NOMO-1 treated with DMSO at 0.1 percent for 48 hours (cell line): ENCODE measurements at regions not wholly inside any gene's neighbourhood (a gene's known extent, or its start where the extent isn't known, plus 50 kb on each side); places are given as distances from the start of the nearest gene placed in this dataset.

Source experiments
- DNase-seq: peaks from one replicate; lab custom pipeline; 2025; ENCODE audit not compliant: unreplicated experiment; lab: John Stamatoyannopoulos, UW

DNA sequence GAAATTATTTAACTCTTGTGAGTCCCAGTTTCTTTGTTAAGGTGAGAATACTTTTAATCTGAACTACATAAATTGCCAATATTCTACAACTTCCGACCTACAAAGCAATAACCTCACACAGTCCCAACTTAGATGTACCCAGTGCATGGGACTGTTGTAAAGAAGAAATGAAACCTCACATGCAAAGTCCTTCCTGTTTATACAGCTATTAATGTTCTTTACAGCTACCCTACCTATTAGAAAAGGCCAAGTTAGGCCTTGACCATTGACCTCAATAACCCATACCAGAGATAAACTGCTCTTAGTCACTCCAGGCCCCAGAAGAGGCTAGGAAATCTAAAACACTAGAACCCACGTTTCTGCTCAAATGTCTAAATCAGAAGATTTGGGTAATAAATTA, 920.1 kb upstream of the TENM3 start:
- no peak for DNase-seq

DNA sequence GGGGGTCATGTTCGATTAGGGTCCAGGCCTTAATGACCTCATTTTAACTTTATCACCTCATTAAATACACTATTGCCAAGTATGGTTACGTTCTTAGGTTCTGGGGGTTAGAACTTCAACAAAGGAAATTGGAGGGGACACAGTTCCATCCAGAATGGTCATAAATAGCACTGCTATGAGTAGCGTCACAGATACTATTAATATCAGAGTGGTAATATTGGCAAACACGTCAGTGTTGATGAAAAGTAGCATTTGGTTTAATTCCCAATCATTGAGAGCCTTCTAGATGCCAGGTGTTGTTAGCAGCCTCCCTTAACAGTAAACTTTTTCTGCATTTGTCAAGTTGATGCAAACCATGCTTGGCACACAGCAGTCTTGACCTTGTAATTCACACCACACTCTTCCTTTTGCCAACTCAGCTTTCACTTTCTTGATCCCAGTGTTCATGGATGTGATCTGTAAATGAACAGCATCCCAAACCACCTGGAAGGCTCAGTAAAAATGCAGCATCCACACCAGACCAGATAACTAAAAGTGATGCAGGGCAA, 912.5 kb upstream of the TENM3 start:
- DNase-seq, result no peak

DNA sequence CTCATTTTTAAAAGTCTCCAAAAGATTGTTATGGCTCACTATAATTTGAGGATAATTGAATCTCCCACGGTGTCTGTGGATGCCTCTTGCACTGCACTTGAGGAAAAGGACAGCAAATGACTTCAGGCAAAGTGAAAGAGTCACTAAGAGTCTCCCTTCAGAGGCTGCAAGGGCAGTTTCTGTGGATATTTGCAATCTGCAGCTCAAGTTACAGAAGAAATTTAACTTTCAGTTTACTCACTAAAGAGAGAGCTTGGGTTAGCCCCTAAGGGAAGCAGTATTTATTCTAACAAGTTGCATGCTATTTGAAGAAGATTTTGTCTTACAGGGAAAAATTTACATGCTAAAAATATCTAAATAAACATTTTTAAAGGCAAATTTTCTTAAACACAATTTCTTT, 912.0 kb upstream of the TENM3 start:
- no peak for DNase-seq

DNA sequence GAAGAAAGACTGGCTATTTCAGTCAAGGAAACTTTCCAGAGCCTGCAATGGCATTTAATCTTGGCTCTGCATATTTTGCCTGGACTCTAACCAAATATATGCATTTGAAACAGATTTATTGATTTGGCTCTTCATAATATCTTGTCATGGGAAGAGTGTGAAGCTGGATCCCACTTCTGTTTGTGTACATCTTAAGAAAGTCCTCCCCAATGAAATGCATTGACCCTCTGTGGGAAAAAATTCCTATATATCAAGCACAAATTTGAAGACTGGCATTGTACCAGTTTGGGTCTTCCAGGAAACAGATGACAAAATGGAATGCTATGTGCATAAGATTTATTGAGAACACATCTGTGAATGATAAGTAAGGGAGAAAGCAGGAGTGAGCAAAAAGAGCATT, 897.3 kb upstream of the TENM3 start:
- no peak for DNase-seq

DNA sequence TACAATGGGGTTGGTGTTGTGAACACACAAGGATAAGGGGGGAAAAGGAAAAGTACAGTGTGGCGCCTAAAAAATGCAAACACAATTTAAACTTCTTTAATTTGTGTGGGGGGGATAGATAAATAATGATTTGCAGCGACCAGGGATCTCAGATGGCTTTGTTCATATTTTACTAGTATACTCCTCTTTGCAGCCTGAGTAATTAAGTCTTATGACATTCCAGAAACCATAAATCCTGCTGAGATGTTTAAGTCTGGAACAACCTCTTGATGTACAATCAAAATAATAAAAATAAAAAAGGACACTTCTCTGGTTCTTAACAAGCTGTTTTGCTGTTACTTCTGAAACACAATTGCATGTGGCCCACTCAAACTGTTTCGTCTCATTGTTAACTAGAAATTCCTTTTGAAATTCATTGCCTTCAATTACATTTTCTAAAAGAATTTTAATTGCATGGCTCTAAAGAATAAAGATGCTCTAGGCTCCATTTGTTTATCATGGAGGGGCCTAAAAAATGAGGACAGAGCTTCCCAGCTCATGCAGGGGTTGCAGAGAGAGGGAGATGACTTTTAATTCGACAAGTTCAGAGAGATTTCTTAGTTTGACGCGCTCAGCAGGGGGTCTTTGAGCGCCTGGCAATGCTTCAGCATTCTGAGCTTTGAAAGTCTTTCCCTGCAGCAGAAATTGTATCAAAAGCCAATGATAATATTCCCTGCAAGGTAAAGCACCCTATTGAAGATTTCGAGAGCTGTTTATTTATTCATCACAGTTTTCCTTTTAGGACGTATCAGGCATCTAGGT, 892.4 kb upstream of the TENM3 start:
- no peak for DNase-seq

DNA sequence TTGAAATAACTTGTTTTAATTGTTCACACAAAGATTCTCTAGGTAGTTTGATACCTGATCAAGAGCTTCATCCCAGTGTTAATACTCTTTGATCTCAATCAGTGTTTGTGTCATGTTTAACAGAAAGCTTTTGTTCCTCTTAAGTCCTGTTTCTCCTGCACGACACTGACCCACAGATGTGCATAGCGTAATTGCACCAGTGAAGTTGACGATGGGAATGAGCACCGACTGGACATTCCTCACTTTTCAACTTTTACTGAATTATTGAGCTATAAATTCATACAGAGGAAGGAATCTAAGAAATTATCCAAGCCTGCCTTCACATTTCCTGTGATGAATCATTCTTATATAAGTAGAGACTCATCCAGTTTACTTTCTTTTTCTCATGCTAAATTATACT, 878.7 kb upstream of the TENM3 start:
- no peak for DNase-seq

DNA sequence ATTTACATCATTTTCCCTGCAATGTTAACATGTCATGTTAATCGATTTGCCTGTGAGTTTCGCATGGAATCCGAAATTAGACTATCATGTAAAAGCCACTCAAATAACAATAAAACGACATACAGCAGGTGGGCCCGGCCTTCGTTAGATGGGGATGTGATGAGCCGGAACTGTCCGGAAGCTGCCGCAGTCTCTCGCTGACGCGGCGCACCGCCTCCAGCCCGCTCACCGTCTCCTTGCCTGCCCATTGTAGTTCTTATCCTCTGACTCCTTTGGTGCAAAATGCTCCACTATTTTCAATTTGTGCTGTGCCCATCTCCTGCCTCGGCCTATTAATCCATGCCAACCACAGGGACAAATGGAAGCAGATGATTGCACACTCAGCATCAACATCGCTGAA, 877.5 kb upstream of the TENM3 start:
- no peak for DNase-seq

DNA sequence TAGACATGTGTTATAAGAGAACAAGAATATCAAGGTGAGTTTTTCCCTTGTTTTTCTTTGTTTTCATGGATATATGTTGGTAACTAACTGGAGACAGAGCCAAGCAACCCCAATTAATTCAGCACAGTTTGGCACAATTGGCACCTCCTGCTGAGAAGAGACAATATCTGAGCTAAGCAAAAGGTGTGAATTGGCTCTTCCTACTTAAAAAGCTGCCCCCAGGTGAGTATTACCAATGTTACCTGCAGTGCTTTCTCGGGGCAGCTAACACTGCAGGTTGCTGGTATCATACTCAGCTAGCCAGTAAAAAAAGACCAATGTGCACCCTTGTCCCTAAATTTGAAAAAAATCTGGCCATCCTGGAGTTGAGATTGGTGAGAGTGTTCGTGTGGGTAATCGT, 871.2 kb upstream of the TENM3 start:
- no peak for DNase-seq

DNA sequence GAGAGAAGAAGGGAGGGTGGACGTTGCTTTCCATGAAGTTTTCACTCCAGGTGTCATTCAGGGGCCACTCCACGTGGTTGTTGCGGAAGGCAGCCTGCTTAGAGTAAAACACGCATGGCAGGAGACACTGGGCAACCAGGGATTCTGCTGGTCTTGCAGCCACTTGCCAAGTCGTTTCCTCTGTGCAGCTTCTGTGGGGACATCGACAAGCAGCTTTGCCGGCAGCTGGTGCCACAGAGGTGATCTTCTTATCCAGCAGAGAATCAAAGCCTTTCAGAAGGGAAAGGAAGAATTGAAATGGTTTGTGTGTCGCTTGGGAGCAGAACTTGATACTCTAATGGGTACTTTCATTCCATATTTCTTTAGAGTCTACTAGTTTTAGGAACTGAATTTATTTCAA, 867.1 kb upstream of the TENM3 start:
- no peak for DNase-seq

DNA sequence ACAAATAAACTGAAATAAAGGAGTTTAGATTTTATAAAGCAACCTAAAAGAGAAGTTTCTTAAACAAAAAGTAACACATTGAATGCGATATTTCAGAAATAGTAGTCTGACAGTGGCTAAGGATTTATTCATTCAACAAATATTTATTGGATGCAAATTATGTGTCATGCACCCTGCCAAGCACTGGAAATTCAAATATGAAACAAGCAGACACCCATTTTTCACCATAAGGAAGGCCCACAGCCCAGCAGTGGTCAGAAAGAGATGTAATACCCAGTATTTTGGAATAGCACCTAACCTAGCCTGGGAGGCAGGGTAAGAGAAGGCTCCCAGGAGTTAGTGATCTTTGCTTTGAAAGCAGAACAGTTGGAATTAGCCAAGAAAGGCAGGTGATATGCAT, 855.1 kb upstream of the TENM3 start:
- no peak for DNase-seq

DNA sequence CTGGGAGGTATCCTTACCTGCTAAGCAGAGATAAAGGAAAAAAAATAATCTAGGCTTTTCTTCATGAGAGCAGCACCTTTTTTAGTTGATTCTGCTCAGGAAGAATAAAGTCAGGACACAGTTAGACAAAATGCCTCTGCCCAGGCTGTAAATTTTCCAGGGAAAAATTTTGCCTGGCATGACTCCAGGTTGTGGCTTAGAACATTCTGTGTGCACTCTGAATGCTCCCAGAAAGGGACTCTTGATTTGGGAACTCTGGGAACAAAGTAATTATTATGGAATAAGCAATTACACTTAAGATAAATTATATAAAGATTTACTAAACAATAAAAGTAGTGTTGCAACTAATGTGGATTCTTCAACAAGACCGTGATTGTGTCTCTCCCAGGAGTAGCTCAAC, 826.2 kb upstream of the TENM3 start:
- no peak for DNase-seq

DNA sequence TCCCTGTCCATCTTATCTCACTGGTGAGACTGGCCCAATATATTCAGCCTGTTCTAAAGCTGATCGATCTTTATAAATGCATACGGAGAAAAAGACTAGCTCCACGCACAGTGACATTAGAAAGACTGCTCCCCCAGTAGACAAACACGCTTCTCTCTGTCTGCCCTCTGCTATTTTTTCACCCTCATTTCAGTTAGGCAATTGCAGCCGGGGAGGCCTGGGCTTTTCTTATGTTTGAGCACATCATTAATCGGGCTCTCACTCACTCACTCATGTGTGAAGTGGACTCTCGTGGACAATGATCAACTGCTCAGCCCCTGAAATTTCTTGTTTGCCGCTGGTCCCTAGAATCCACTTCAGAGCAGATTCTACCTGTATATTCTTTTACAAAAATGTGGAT, 824.7 kb upstream of the TENM3 start:
- DNase-seq, result no peak

DNA sequence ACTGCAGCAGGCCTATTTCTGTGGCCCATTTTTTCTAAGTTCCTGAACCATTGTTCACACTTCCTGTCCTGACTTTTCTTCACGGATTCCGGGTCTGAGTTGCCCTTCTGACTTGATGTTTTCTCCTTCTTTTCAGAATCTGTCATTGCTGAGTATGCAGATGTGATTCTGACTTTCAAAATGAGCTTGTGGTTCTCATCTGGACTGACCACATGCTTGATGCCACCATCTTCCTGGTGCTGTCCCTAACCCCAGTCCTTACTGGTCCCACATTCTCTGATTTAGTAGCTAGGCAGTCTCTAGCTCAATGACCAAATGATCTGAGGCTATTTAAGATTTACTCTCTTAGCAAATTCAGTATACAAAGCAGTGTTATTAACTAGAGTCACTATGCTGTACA, 822.3 kb upstream of the TENM3 start:
- no peak for DNase-seq

DNA sequence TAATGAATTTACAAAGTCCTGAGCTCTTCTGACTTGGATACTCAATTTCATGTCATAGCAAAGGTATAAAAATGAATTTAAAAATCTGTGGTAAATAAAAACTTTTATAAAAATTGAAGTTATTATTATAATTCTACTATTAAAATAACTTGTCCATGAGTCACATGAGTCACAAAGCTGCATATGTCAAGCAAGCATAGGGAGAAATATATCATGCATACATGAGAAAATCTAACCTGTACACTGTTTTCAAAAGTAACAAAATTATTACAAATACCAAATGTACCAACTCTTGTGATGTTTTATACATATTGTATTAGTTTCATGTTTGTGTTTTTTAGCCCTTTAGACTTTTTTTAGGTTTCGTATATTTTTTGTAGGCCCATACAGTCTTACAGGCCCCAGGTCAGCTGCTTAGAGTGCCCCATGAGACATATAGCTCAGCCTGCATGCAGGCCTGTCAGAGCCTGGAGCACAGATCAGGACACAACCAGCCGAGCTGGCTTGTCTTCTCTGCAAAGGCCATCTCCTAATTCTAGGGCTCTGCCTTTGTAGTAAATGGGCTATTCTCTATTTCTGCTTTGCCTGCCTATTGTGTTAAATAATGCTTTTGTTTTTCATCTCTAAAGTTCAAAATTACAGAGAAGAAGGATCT, 818.7 kb upstream of the TENM3 start:
- no peak for DNase-seq

DNA sequence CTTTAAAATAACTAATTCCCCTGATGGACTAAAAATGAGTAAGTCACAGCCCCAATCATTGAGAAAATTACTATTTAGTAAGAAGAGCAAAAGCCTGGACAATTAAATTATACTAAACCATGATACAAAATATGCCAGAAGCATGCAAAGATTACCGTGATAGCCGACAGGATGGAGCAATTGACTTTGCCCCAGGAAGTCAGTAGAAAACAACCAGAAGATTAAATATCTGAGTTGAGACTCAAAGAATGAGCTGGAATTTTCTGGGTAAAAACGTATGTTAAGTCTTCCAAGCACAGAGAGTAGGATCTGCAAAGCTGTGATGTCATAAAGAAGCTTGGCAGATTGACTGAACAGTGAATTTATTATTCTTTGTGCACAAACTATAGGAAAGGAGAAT, 816.1 kb upstream of the TENM3 start:
- DNase-seq, result no peak

DNA sequence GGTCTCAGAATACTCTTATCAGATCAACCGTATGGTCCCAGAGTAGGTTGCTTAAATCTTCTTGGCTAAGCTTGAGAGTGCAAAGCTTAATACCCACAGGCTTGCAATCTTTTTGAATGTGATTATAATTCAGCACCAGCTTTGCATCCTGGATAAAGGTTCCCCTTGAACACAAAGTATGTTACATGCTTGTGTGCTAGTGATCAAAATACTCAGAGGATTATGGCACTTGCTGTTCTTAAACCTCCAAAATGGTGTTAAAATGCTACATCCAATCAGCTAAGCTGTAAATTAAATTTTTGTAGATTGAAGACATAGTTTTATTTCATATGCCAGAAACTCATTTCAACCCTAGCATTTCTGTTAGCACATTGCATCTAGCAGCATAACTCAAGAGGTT, 812.2 kb upstream of the TENM3 start:
- no peak for DNase-seq

DNA sequence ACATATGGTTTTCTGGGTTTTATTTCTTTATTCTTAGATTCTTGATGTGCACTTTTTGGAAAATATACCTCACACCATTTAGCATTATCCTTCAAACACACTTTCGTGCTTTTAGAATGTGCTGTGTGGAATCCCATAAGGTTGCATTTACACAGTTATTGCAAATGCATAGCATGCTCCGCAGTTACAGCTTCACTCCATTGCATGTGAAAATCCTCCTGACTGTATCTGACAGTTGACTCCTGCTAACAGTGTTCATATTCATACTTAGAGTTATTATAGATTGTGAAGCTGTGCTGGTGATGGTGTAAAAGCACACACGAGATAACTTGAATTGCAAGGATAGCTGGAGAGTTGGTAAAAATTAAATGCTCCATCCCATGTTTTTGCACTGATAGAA, 811.5 kb upstream of the TENM3 start:
- DNase-seq, result no peak

DNA sequence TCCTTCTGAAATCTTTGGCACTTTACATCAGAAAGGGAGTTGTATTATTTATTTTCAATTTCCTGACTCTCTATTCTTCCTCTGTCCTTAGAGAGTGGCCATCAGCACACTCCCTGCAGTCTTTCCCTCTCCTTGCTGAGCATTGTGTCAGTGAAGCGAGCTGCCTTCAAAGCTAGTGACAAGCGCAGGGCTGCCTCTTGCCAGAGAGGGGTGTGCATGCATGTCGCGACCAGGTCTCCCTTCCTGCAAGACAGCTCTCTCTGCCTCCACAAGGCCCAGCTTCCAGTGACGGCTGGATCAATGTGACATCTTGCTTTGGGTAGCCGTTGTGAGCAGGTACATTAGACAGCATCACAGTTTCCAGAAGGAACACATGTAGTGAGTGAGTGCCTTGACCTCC, 810.9 kb upstream of the TENM3 start:
- DNase-seq, result no peak

DNA sequence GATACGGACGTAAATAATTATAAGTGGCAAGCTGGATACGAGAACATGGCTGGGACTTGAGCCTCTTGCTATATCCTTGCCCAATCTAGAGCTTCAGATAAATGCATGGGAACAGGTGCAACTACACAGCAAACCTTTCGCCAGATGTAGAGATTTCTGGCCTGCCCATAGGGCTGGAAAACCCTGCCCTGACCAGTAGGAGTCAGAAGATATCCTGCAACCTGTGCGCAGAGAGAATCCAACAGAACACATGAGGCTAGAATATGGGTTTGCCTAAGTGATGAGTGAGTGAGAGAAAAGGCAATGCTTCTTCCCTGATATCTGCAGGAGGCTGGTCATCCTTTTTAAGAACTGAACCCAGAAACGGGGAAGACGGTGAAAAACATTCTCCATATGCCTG, 805.3 kb upstream of the TENM3 start:
- DNase-seq, result no peak

DNA sequence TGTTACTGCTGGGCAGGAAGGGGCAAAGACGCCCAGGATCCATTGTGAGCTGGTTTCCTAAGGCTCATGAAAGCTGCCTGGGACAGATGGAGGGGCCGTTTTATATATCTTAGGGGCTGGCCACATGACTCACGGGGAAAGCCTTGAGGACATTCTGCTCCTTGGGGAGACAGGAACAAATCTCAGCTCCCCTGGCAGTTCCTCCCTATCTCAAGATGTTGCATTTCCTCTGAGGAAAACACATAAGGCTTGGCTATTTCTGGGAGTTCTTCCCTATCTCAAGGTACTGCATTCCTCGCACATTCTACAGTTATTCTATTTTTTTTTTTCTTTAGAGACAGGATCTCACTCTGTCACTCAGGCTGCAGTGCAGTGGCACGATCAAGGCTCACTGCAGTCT, 804.6 kb upstream of the TENM3 start:
- DNase-seq, result no peak

DNA sequence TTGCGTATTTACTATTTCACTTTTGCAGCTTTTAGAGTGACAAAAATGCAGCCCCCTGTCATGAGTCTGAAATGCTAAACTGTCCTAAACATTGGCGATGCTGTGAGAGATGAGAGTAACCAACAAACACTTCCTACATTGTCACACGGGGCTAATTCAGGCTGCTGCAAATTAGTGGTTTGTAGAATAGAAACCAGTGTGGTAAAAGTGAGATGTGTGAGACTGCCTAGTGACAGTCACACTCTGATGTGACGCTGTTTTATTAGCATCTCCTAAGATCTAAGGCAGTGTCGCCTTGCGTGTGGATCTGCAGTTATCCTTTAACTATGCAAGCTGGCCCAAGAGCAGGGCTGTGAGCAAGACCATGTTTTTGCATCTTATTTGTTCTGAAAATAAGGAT, 800.2 kb upstream of the TENM3 start:
- no peak for DNase-seq

DNA sequence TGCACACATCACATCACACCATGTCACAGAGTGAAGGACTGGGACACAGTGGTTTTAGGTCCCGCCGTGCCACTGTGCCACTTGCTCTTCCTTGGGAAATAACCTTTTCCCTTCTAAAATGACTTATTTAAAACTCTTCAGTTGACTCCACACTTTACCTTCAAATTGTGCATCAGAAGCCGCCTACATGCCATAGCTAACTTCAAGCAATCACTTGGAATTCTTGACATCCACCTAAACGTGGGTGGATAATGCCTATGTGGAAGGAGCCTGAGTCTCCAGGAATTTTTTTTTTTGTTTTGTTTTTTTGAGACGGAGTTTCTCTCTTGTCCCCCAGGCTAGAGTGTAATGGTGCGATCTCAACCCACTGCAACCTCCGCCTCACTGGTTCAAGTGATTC, 777.4 kb upstream of the TENM3 start:
- no peak for DNase-seq

DNA sequence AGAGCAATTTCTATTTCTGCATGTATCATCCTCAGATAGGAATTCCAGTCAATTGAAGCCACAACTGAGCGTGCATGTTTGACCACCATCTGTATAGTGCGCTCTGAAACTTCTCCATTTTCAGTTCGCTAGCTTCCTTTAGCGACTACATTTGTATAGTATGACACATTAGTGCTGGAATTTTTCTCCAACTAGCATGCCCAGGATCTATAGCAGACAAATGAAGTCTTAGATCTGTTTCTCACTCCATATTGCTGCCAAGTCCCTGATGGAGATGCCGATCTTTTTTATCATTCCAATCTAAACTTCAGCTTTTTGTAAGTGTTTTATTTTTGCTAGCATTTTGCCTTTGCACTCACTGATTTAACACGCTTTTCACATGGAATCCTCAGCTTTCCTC, 774.8 kb upstream of the TENM3 start:
- DNase-seq, result no peak
